Loucy (cell line): ENCODE measurements at regions not wholly inside any gene's neighbourhood (a gene's known extent, or its start where the extent isn't known, plus 50 kb on each side); places are given as distances from the start of the nearest gene placed in this dataset.

Experiments used
- H2AFZ ChIP-seq: fragments of 200-600 bp; sonication (generic); 2 replicates; pipeline ENCODE4 v1.6.0; 2016; ENCODE audit warnings: antibody characterized with exemption, mild to moderate bottlenecking, low read length, moderate library complexity
- H3F3A ChIP-seq: fragments of 200-600 bp; 2 replicates; pipeline ENCODE4 v1.6.0; 2016; ENCODE audit warnings: antibody characterized with exemption, low read depth, mild to moderate bottlenecking
- H3K27me3 ChIP-seq: fragments of 200-600 bp; sonication (generic); 2 replicates; pipeline ENCODE4 v1.6.1; 2014; ENCODE audit warnings: low read length, mild to moderate bottlenecking; ENCODE audit not compliant: insufficient read depth, poor library complexity, severe bottlenecking
- H3K36me3 ChIP-seq: fragments of 200-600 bp; sonication (generic); 2 replicates; pipeline ENCODE4 v1.6.1; 2016; ENCODE audit warnings: low read length; ENCODE audit not compliant: insufficient read depth
- H3K4me1 ChIP-seq: fragments of 200-600 bp; sonication (generic); 2 replicates; pipeline ENCODE4 v1.5.1; 2014; ENCODE audit warnings: low read length, mild to moderate bottlenecking; ENCODE audit not compliant: insufficient read depth, poor library complexity, severe bottlenecking
- H3K4me2 ChIP-seq: fragments of 200-600 bp; sonication (generic); 2 replicates; pipeline ENCODE4 v1.6.0; 2014; ENCODE audit warnings: antibody characterized with exemption, low read length, low read depth, mild to moderate bottlenecking; ENCODE audit not compliant: poor library complexity, severe bottlenecking
- H3K4me3 ChIP-seq: fragments of 200-600 bp; sonication (generic); 2 replicates; pipeline ENCODE4 v1.5.1; 2014; ENCODE audit warnings: low read length, mild to moderate bottlenecking, mixed read lengths; ENCODE audit not compliant: poor library complexity, severe bottlenecking
- H3K79me2 ChIP-seq: fragments of 200-600 bp; sonication (generic); 2 replicates; pipeline ENCODE4 v1.6.1; 2014; ENCODE audit warnings: low read length; ENCODE audit not compliant: insufficient read depth
- H3K9ac ChIP-seq: fragments of 200-600 bp; sonication (generic); 2 replicates; pipeline ENCODE4 v1.6.0; 2014; ENCODE audit warnings: mild to moderate bottlenecking, low read depth, low read length, moderate library complexity; ENCODE audit not compliant: poor library complexity, severe bottlenecking
- H3K9me2 ChIP-seq: fragments of 200-600 bp; sonication (generic); replicated peaks from 2 replicates; pipeline ENCODE4 v1.6.1; 2016; ENCODE audit warnings: low read depth, low read length, mixed read lengths
- H3K9me3 ChIP-seq: fragments of 200-600 bp; sonication (generic); 2 replicates; pipeline ENCODE4 v1.6.1; 2014; ENCODE audit warnings: mild to moderate bottlenecking, antibody characterized with exemption, low read length, low read depth; ENCODE audit not compliant: insufficient read depth
- H4K20me1 ChIP-seq: fragments of 200-600 bp; sonication (generic); 2 replicates; pipeline ENCODE4 v1.6.0; 2014; ENCODE audit warnings: antibody characterized with exemption, low read length, mild to moderate bottlenecking; ENCODE audit not compliant: insufficient read depth, poor library complexity, severe bottlenecking
- CTCF ChIP-seq: fragments of 200-600 bp; sonication (generic); conservative IDR thresholded peaks from 2 replicates; pipeline ENCODE4 v1.5.1; 2014; ENCODE audit warnings: mild to moderate bottlenecking, antibody characterized with exemption, low read length
- EZH2phosphoT487 ChIP-seq: fragments of 200-600 bp; IDR thresholded peaks from 2 replicates; pipeline ENCODE4 v1.6.1; 2018; ENCODE audit warnings: antibody characterized with exemption, mild to moderate bottlenecking, moderate library complexity, borderline replicate concordance

- H2AFZ ChIP-seq = no peak overlapping the region
- H3K27me3 ChIP-seq = no peaks in the 10 kb centered on the region
Measured at GRCh38 chr10:65128277-65128676, 1607.1 kb downstream of the REEP3 start.

GRCh38 chr10:65130162-65130758 is 1609.1 kb downstream of the REEP3 start:
- H3K27me3 ChIP-seq = no peaks in the 10 kb centered on the region
- no peaks in the 10 kb centered on the region for H3K4me1 ChIP-seq
- no peaks in the 10 kb centered on the region for H3K9me2 ChIP-seq
- no peak for TF ChIP-seq CTCF
- no peak for TF ChIP-seq EZH2phosphoT487
- no peaks in the 10 kb centered on the region for H3F3A ChIP-seq
- H3K9ac ChIP-seq = no peak overlapping the region
- H2AFZ ChIP-seq = no peak overlapping the region
- no peaks in the 10 kb centered on the region for H3K9me3 ChIP-seq
- no peak overlapping the region for H3K4me3 ChIP-seq
- H3K4me2 ChIP-seq = no peak overlapping the region
- H4K20me1 ChIP-seq = no peaks in the 10 kb centered on the region
- H3K36me3 ChIP-seq = no peaks in the 10 kb centered on the region
- no peaks in the 10 kb centered on the region for H3K79me2 ChIP-seq

More at GRCh38 chr10:65128277-65128676, 1607.1 kb downstream of the REEP3 start:
- no peak for TF ChIP-seq EZH2phosphoT487
- no peak for TF ChIP-seq CTCF
- Histone ChIP-seq H3K4me2 (no peak overlapping the region), H3K9me2 (no peaks in the 10 kb centered on the region), H3K9ac (no peak overlapping the region), H4K20me1 (no peaks in the 10 kb centered on the region), H3K4me3 (no peak overlapping the region), H3K79me2 (no peaks in the 10 kb centered on the region), H3K9me3 (no peaks in the 10 kb centered on the region), H3K4me1 (no peaks in the 10 kb centered on the region), H3K36me3 (no peaks in the 10 kb centered on the region), H3F3A (no peaks in the 10 kb centered on the region)

- H3K4me3 ChIP-seq = no peak overlapping the region
- no peaks in the 10 kb centered on the region for H4K20me1 ChIP-seq
- H3K36me3 ChIP-seq = no peaks in the 10 kb centered on the region
- no peaks in the 10 kb centered on the region for H3F3A ChIP-seq
- no peak for TF ChIP-seq EZH2phosphoT487
- no peak for TF ChIP-seq CTCF
- no peak overlapping the region for H2AFZ ChIP-seq
- no peaks in the 10 kb centered on the region for H3K4me1 ChIP-seq
- no peaks in the 10 kb centered on the region for H3K9me2 ChIP-seq
- no peak overlapping the region for H3K4me2 ChIP-seq
- no peaks in the 10 kb centered on the region for H3K9me3 ChIP-seq
- no peak overlapping the region for H3K9ac ChIP-seq
- no peaks in the 10 kb centered on the region for H3K79me2 ChIP-seq
- H3K27me3 ChIP-seq = no peaks in the 10 kb centered on the region
Measured at GRCh38 chr10:65133652-65134051, 1612.5 kb downstream of the REEP3 start.
